ENCODE measurements at regions not wholly inside any gene's neighbourhood (a gene's known extent, or its start where the extent isn't known, plus 50 kb on each side); places are given as distances from the start of the nearest gene placed in this dataset.

GRCh38 chr16:85525420-85526184 is 87.5 kb upstream of the GSE1 start:
- Histone ChIP-seq H3K9me1 (ENCODE audit: control insufficient read depth, extremely low read depth, insufficient read depth, low read length) (no peaks in the 10 kb centered on the region), H3K9ac (ENCODE audit: control insufficient read depth, extremely low read depth, insufficient read depth, low read length) (peak overlapping the region; percentile 7), H3K4me2 (ENCODE audit: control insufficient read depth, extremely low read depth, insufficient read depth, low read depth, low read length) (peak overlapping the region; percentile 30), H3K36me3 (ENCODE audit: control insufficient read depth in 2 of 2, extremely low read depth in 1 of 2, insufficient read depth in 2 of 2, low read length in 2 of 2) (no peaks in the 10 kb centered on the region), H3K27me3 (ENCODE audit: control insufficient read depth, extremely low read depth, insufficient read depth, low read length) (peaks cover 4% of the 10 kb centered on the region), H3K4me3 (ENCODE audit: control insufficient read depth in 2 of 3, extremely low read depth in 1 of 3, insufficient read depth in 2 of 3, low read depth in 1 of 3, low read length in 3 of 3) (no peak overlapping the region), H3K27ac (ENCODE audit: control insufficient read depth, insufficient read depth, low read length) (peak overlapping the region; percentile 36), H3K9me3 (ENCODE audit: control insufficient read depth, low read depth, low read length) (no peaks in the 10 kb centered on the region), H2AFZ (ENCODE audit: control insufficient read depth, low read length) (no peak overlapping the region), H4K20me1 (ENCODE audit: control insufficient read depth, extremely low read depth, insufficient read depth, low read length) (no peaks in the 10 kb centered on the region), H3K4me1 (ENCODE audit: control insufficient read depth, extremely low read depth, insufficient read depth, low read length) (peaks cover 33% of the 10 kb centered on the region), H3K79me2 (ENCODE audit: control insufficient read depth, insufficient read depth, low read length) (no peaks in the 10 kb centered on the region)
- DNase-seq (ENCODE audit: low read depth, low spot score) (no peak), FAIRE-seq (no peak)
- dilution Hi-C loops (cut with MboI; ENCODE audit: extremely low pct_ligation_motif_present, low sequenced_read_pairs) = no loop called here
- TF ChIP-seq, protein P1, sequence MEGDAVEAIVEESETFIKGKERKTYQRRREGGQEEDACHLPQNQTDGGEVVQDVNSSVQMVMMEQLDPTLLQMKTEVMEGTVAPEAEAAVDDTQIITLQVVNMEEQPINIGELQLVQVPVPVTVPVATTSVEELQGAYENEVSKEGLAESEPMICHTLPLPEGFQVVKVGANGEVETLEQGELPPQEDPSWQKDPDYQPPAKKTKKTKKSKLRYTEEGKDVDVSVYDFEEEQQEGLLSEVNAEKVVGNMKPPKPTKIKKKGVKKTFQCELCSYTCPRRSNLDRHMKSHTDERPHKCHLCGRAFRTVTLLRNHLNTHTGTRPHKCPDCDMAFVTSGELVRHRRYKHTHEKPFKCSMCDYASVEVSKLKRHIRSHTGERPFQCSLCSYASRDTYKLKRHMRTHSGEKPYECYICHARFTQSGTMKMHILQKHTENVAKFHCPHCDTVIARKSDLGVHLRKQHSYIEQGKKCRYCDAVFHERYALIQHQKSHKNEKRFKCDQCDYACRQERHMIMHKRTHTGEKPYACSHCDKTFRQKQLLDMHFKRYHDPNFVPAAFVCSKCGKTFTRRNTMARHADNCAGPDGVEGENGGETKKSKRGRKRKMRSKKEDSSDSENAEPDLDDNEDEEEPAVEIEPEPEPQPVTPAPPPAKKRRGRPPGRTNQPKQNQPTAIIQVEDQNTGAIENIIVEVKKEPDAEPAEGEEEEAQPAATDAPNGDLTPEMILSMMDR (optimal IDR thresholded peaks at IDR 0.05 in 1 of 3, IDR thresholded peaks at IDR 0.05 in 1 of 3, conservative IDR thresholded peaks at IDR 0.05 in 1 of 3; ENCODE audit: extremely low read depth in 1 of 3, insufficient read depth in 2 of 3, low read length in 3 of 3) = no peak
- no peak for TF ChIP-seq EZH2 (IDR thresholded peaks at IDR 0.05; ENCODE audit: low read length)

- Histone ChIP-seq H2AFZ (ENCODE audit: control insufficient read depth, low read length) (no peak overlapping the region), H3K4me1 (ENCODE audit: control insufficient read depth, extremely low read depth, insufficient read depth, low read length) (peaks cover 26% of the 10 kb centered on the region), H3K79me2 (ENCODE audit: control insufficient read depth, insufficient read depth, low read length) (no peaks in the 10 kb centered on the region), H3K27ac (ENCODE audit: control insufficient read depth, insufficient read depth, low read length) (no peak overlapping the region), H3K9ac (ENCODE audit: control insufficient read depth, extremely low read depth, insufficient read depth, low read length) (no peak overlapping the region), H3K36me3 (ENCODE audit: control insufficient read depth in 2 of 2, extremely low read depth in 1 of 2, insufficient read depth in 2 of 2, low read length in 2 of 2) (no peaks in the 10 kb centered on the region), H3K9me1 (ENCODE audit: control insufficient read depth, extremely low read depth, insufficient read depth, low read length) (no peaks in the 10 kb centered on the region), H3K27me3 (ENCODE audit: control insufficient read depth, extremely low read depth, insufficient read depth, low read length) (peaks cover 4% of the 10 kb centered on the region), H3K4me2 (ENCODE audit: control insufficient read depth, extremely low read depth, insufficient read depth, low read depth, low read length) (no peak overlapping the region), H3K4me3 (ENCODE audit: control insufficient read depth in 2 of 3, extremely low read depth in 1 of 3, insufficient read depth in 2 of 3, low read depth in 1 of 3, low read length in 3 of 3) (no peak overlapping the region), H4K20me1 (ENCODE audit: control insufficient read depth, extremely low read depth, insufficient read depth, low read length) (no peaks in the 10 kb centered on the region), H3K9me3 (ENCODE audit: control insufficient read depth, low read depth, low read length) (no peaks in the 10 kb centered on the region)
- no peak for FAIRE-seq
- no peak for DNase-seq (ENCODE audit: low read depth, low spot score)
- dilution Hi-C loops (cut with MboI; ENCODE audit: extremely low pct_ligation_motif_present, low sequenced_read_pairs) = no loop called here
- TF ChIP-seq EZH2 (IDR thresholded peaks at IDR 0.05; ENCODE audit: low read length) = no peak
- TF ChIP-seq, protein P1 (optimal IDR thresholded peaks at IDR 0.05 in 1 of 3, IDR thresholded peaks at IDR 0.05 in 1 of 3, conservative IDR thresholded peaks at IDR 0.05 in 1 of 3; ENCODE audit: extremely low read depth in 1 of 3, insufficient read depth in 2 of 3, low read length in 3 of 3) = no peak
These were observed 86.7 kb upstream of the GSE1 start for GRCh38 chr16:85526185-85526974.
